HTR-8/SVneo (cell line): ENCODE measurements at regions not wholly inside any gene's neighbourhood (a gene's known extent, or its start where the extent isn't known, plus 50 kb on each side); places are given as distances from the start of the nearest gene placed in this dataset.
A peak's percentile ranks its signal among the peaks of the same experiment; 100 is the strongest.
"Not testable (repeated sequence)": the region's sequence is repeated elsewhere in the genome, so short reads cannot be mapped to it uniquely, and the experiment has no call there.

Experiments used
- DNase-seq: peaks from one replicate; pipeline ENCODE4 v3.0.0; 2011; ENCODE audit warnings: low spot score, mixed read lengths; ENCODE audit not compliant: insufficient read length
- FAIRE-seq: peaks from 2 replicates; lab custom pipeline; 2011; peaks lifted over from hg19 to GRCh38; lab: Jason Lieb, UNC

DNA sequence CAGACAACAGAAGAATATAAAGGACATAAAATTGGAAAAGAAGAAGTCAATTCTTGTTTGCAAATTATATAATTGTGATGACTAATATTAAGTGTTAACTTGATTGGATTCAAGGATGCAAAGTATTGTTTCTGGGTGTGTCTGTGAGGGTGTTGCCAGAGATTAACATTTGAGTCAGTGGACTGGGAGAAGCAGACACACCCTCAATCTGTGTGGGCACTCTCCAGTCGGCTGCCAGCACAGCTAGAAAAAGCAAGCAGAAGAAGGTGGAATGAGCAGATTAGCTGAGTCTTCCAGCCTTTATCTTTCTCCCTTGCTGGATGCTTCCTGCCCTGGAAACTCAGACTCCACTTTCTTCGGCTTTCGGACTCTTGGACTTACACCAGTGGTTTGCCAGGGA lies 51.7 kb downstream of the UBE2NL start:
- FAIRE-seq (no peak), DNase-seq (no peak)

DNA sequence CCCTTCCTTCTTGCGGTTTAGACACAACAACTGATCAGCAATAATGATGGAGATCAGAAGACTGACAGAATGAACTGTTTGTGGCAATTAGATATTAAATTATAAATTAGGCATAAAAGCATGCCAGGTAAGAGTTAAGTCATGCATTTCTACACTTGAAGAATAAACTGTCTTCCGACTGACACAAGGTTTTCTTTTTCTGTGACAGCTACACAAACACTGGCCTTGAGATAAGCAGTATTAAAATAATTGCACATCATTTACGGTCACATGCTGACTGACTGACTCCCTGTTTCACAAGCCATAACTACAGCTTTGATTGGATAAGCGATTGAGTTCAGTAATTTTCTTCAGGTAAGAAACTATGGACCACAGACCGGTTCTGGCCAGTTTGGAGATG lies 56.2 kb downstream of the UBE2NL start:
- FAIRE-seq (no peak), DNase-seq (no peak)

- no peak for DNase-seq
- no peak for FAIRE-seq
Measured at GRCh38 chrX:143945171-143945570, 61.3 kb downstream of the UBE2NL start.

DNA sequence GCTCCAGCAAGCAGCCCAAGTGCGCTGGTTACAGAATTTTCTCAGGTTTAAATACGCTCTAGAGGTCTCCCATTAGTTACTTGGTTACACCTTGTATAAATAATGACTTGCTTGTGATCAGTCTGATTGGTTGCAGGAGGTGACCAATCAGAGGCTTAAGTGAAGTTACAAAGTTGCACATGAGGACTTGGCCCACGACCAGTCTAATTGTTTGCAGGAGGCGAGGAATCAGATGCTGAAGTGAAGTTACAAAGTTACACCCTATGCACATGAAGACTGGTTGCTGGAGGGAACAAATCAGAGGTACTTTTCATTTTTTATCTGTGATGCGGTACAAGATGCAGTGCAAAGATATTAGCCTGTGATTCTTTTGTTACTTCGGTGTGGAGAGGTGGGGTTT lies 80.7 kb downstream of the UBE2NL start:
- FAIRE-seq, result no peak

DNA sequence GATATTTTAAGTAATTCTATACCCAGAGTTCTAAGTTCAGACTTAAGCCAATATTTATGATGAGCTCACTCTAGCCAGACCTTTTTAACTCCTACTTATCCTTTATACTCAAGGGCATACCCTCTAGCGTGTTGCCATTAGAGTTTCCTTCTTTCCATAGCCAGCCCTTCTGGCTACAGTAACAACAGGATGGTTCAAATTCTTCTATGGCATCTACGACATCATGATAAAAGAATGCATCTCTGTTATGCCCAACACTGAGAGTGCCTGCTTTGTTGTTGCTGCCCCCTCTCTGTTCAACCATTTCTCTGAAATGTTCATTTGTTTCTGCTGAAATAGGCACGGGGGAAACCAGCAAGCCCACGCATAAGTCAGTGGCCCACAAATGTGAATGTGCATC lies 104.5 kb downstream of the UBE2NL start:
- FAIRE-seq, result no peak
- DNase-seq, result no peak

More for the DNA sequence above, 80.7 kb downstream of the UBE2NL start:
- DNase-seq, result no peak

DNA sequence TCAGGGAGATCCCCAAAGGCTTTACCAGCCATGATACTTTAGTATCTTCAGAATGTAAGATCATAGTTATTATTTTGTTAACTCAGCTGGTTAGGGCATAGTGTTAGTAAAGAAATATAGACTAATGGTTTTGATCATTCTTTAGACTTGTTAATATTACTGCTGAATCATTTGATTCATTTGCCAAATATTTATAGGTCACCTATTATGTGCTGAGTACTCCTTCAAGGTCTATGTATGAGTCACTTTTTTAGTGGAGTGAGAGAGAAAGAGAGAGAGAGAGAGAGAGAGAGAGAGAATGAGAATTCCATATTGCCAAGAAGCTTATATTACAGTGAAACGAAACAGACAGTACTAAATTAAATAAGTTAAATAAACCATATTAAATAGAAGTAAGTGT lies 110.3 kb downstream of the UBE2NL start:
- no peak for FAIRE-seq
- DNase-seq, result no peak

- no peak for FAIRE-seq
- no peak for DNase-seq
Measured at GRCh38 chrX:143998261-143998660, 114.4 kb downstream of the UBE2NL start.

DNA sequence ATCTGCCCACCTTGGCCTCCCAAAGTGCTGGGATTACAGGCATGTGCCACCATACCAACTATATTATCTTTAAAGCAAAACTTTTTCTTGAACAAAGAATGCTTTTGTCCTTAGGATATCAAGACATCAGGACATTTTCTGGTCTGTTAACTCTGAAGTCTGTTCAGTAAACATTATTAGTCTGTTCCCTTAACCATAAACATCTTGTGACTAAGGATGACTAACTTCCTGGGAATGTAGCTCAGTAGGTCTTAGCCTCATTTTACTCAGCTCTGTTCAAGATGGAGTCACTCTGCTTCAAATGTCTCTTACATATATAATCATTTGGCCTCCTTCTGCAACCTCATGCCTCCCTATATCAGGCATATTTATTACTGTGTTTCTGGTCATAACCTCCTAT lies 122.9 kb downstream of the UBE2NL start:
- FAIRE-seq, result no peak
- DNase-seq, result no peak

- no peak for FAIRE-seq
- no peak for DNase-seq
Measured at GRCh38 chrX:144040793-144041192, 156.9 kb downstream of the UBE2NL start.

DNA sequence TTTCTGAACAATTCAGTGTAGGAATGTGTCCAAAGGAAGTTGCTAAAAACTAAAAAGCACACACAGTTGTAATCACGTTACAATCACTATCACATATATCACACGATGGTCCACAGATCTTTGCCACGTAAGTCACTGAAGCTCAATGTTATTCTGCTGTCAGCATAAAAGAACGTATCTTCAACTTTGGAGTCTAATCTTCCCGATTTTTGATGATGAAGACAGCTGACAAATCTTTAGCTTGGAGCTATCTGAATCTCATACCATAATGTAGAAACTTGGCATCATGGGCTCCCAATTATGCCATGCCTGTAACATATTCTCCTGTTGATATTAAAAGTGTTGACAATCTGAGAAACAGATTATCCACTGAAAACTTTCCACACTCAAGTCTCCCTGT lies 158.4 kb downstream of the UBE2NL start:
- no peak for FAIRE-seq
- DNase-seq, result no peak

GRCh38 chrX:144075432-144075831 lies 191.6 kb downstream of the UBE2NL start:
- no peak for DNase-seq
- no peak for FAIRE-seq

GRCh38 chrX:144082237-144082636 lies 198.4 kb downstream of the UBE2NL start:
- not testable (repeated sequence) for FAIRE-seq, DNase-seq

DNA sequence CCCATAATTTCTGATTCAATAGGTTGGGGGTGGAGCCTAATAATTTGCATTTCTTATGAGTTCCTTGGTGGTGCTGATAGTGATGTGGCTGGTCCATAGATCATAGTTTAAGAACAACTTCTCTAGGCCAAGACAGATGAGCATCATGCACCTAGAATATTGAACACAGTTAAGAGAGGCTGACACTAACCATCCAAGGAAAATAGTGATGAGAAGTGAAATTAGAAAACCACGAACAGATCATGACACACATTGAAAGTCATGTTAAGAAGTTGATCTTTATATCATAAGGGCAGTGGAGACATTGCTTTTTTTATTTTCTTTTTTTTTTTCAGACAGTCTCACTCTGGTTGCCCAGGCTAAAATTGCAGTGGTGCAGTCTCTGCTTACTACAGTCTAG lies 205.8 kb downstream of the UBE2NL start:
- not testable (repeated sequence) for FAIRE-seq, DNase-seq

DNA sequence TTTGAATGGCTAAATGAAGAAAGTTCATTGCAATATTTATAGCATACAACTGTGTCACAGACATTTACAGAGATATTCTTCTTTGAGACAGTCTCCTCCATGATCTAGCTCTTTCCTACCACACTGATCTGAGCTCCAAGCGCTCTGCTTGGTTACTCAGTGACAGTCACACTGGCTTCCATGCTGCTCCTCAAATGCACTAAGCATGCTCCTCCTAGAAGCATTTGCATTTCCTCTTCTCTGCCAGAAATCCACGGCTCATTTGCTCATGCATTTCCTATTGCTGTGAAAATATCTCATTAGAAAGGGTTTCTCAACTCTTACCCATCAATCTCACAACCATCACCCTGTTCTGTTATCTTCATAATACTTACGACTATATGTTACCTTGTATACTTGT lies 208.2 kb downstream of the UBE2NL start:
- not testable (repeated sequence) for FAIRE-seq, DNase-seq

DNA sequence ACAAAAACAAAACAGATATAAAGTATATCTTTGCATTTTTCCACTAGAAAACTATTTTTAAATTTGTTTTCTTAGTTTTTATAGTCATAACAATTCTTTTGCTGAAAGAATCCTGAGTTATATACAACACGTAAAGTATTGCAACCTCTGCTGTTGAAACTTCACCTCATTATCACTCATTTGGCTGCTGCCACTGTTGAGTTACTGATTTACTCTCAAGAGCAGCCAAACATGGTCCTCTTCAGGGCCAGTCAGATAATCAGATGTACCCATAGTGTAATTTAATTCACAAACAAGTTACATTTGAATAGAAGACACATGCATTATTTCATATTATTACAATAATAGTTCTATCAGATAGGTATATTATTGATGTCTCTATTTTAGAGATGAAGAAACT lies 235.6 kb downstream of the UBE2NL start:
- DNase-seq, FAIRE-seq: not testable (repeated sequence)

DNA sequence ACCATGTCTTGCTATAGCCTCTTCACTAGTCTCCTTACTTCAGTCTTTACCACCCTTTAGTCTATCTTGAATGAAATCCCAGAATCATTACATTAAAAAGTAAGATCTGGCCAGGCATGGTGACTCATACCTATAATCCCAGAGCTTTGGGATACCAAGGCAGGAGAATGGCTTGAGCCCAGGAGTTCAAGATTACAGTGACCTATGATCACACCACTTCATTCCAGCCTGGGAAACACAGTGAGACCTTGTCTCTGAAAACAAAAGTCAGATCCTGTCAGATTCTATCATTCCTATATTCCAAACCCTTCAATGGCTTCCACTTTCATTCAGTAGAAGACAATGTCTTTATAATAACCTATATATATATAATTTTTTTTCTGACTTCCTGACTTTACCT lies 237.7 kb downstream of the UBE2NL start:
- DNase-seq, FAIRE-seq: not testable (repeated sequence)

GRCh38 chrX:144127570-144128169 lies 243.8 kb downstream of the UBE2NL start:
- FAIRE-seq, DNase-seq: not testable (repeated sequence)

DNA sequence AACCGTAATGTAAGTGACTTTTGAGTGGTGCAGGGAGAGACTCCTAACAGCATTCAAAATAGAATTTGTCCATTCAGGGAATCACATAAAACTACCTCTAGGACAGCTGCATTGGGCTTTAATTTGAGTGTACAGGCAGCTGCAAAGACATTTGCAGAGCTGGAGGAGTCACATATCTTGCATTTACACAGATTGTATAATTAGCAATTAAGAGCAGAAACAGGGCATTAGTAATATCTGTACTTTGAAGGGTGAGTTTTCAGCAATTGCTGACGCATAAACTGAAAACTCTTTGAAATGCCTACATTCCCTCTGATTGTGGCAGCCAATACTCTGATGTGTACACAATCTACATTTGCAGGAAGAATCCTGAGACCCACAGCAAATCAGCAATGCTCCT lies 245.6 kb downstream of the UBE2NL start:
- not testable (repeated sequence) for DNase-seq, FAIRE-seq

DNA sequence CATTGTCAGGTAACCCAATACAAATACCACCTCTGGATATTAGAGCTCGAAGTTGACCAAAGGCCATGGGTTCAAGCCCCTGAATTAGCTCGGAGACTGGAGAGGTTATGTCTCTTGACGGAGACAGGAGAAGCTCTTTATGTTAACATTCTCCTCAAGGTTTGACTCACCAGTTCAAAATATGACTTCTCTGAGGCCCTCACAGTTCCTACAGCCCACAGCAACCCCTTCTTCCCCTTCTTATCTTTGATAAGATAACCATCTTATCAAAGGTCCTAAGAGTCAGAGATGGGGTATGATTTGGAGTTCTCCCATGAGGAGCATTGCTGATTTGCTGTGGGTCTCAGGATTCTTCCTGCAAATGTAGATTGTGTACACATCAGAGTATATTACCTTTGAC lies 246.6 kb downstream of the UBE2NL start:
- FAIRE-seq, DNase-seq: not testable (repeated sequence)

DNA sequence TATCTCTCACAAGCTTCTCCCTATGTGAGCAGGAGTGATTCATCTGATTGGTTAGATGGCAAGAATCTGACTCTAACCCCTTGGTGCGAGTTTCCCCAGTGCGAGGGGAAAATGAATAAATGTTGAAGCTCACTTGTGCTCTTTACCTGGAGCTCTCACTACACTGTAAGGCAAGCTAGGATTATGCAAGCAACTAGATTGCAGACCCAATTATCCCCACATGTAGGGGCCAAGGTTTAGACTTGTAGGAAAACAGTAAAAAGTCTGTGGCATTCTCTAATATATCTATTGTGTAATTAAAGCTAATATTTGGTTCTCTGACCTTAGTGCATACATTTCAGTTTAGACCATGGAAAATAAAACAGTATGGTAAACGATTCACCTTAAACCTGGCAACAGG lies 247.2 kb downstream of the UBE2NL start:
- not testable (repeated sequence) for DNase-seq

DNA sequence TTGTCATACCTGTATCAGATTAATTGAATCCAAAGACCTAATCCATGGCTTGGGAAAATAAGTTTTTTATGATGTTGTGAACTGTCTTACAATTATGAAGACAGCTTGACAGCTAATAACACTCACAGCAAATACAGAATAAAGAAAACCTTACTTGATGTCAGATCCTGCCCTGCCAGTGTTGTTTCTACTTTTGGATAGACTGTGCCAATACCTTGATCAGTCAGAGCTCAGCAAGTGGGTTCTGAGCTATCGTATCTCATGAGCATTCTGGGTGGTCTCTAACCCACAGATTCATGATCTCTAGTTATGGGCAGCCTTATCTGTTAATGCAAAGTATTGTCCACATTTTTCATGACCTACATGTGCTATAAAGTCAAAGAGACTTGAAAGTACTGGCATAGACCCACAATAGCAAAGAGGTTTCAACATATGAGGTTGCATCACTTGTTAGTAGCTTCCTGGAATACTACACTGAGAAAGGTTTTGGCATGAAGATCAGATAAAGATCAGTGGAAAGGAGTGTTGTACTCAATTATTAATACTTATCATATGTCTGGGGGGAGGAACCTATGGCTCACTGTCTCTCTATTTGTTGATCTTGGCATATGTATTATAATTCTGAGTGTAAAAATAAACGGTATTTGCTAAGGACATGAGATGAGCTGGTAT lies 250.7 kb downstream of the UBE2NL start:
- peak; percentile 57 for FAIRE-seq
- DNase-seq, result not testable (repeated sequence)

More for the DNA sequence above, 247.2 kb downstream of the UBE2NL start:
- FAIRE-seq, result not testable (repeated sequence)

GRCh38 chrX:144154474-144154873 lies 270.6 kb downstream of the UBE2NL start:
- FAIRE-seq, DNase-seq: not testable (repeated sequence)
